Caco-2 (cell line): ENCODE measurements at regions not wholly inside any gene's neighbourhood (a gene's known extent, or its start where the extent isn't known, plus 50 kb on each side); places are given as distances from the start of the nearest gene placed in this dataset.

Experiments
- BruUV-seq: library from RNA; stranded (reverse); fragments of 400-500 nt; replicated peaks from 2 replicates; lab custom pipeline; 2021; lab: Mats Ljungman, UMichigan
- CTCF ChIA-PET: fragments of 300-600 bp; sonication (Branson Sonifier 250); formaldehyde crosslinking; loops from one replicate; lab custom pipeline; 2022; ENCODE audit warnings: antibody characterized with exemption; lab: Charles Lee
- POLR2A ChIA-PET: fragments of 300-600 bp; sonication (Branson Sonifier 250); formaldehyde crosslinking; loops from one replicate; lab custom pipeline; 2022; ENCODE audit warnings: antibody characterized with exemption; lab: Charles Lee
- DNase-seq, 2 experiments: peaks; one replicate each; pipeline versions ENCODE4 v3.0.0 to v3.0.0-alpha.2; 2020 to 2022
- H3K27me3 ChIP-seq: replicated peaks from 2 replicates; pipeline ENCODE4 v1.6.0; 2011; ENCODE audit warnings: low read length; ENCODE audit not compliant: control insufficient read depth, insufficient read depth
- H3K36me3 ChIP-seq: 2 replicates; pipeline ENCODE4 v1.5.1; 2011; ENCODE audit warnings: low read length; ENCODE audit not compliant: control insufficient read depth, insufficient read depth
- H3K4me1 ChIP-seq: fragments of 250-450 bp; sonication (Bioruptor Pico); 2 replicates; pipeline ENCODE4 v1.5.1; 2020; ENCODE audit warnings: mild to moderate bottlenecking
- H3K4me3 ChIP-seq: 2 replicates; pipeline ENCODE4 v1.5.1; 2011; ENCODE audit warnings: low read depth, mild to moderate bottlenecking, control low read depth, low read length
- H3K9me3 ChIP-seq: fragments of 250-450 bp; sonication (Bioruptor Pico); 2 replicates; pipeline ENCODE4 v1.5.1; 2020; ENCODE audit warnings: mild to moderate bottlenecking, moderate library complexity
- H3K27ac Mint-ChIP-seq: one replicate; pipeline ENCODE4 v1.8.0; 2022; ENCODE audit warnings: mixed read lengths; ENCODE audit not compliant: unreplicated experiment
- H3K27me3 Mint-ChIP-seq: one replicate; pipeline ENCODE4 v1.8.0; 2022; ENCODE audit warnings: mixed read lengths; ENCODE audit not compliant: insufficient read depth, unreplicated experiment
- H3K36me3 Mint-ChIP-seq: one replicate; pipeline ENCODE4 v1.8.0; 2022; ENCODE audit warnings: mild to moderate bottlenecking, mixed read lengths; ENCODE audit not compliant: insufficient read depth, unreplicated experiment
- H3K4me1 Mint-ChIP-seq: one replicate; pipeline ENCODE4 v1.8.0; 2022; ENCODE audit warnings: low read depth, mixed read lengths; ENCODE audit not compliant: unreplicated experiment
- H3K4me3 Mint-ChIP-seq: one replicate; pipeline ENCODE4 v1.8.0; 2022; ENCODE audit warnings: mild to moderate bottlenecking, moderate library complexity, mixed read lengths; ENCODE audit not compliant: unreplicated experiment
- H3K9me3 Mint-ChIP-seq: one replicate; pipeline ENCODE4 v1.8.0; 2022; ENCODE audit warnings: mixed read lengths; ENCODE audit not compliant: unreplicated experiment
- CTCF ChIP-seq, 2 experiments: fragments of 200-600 bp in 1 of 2; IDR thresholded peaks; 1 replicate in 1 of 2; 2 replicates in 1 of 2; pipeline versions ENCODE4 v1.5.1 to v1.8.0; 2011 to 2022; ENCODE audit warnings: antibody characterized with exemption in 1 of 2, control low read depth in 1 of 2, inconsistent platforms in 1 of 2, low read depth in 1 of 2, low read length in 1 of 2, mild to moderate bottlenecking in 1 of 2, moderate library complexity in 1 of 2; ENCODE audit not compliant: insufficient read depth in 1 of 2, severe bottlenecking in 1 of 2, unreplicated experiment in 1 of 2
- intact Hi-C: fragments of 100-400 bp; cut with micrococcal nuclease; formaldehyde crosslinking; loops from one replicate; pipeline ENCODE4 v1.10.0; 2022; ENCODE audit not compliant: unreplicated experiment

GRCh38 chr7:45982132-45982531 lies 61.1 kb upstream of the IGFBP3 start:
- Histone ChIP-seq H3K27me3 (no peaks in the 10 kb centered on the region), H3K36me3 (no peaks in the 10 kb centered on the region), H3K4me1 (peaks cover 17% of the 10 kb centered on the region), H3K9me3 (peaks cover 4% of the 10 kb centered on the region; the same call in 1 of the 2 replicates), H3K4me3 (no peak overlapping the region)
- TF ChIP-seq CTCF (IDR thresholded peaks at IDR 0.05; ENCODE audit: insufficient read depth in 1 of 2, low read depth in 1 of 2, low read length in 1 of 2, severe bottlenecking in 1 of 2, unreplicated experiment in 1 of 2) = no peak
- no peaks in the 10 kb centered on the region for H3K36me3 Mint-ChIP-seq
- H3K27me3 Mint-ChIP-seq = no peaks in the 10 kb centered on the region
- POLR2A ChIA-PET = no interaction called here
- peaks cover 9% of the 10 kb centered on the region for H3K9me3 Mint-ChIP-seq
- BruUV-seq = no TSS peak
- intact Hi-C loops = no loop called here
- no peak overlapping the region for H3K27ac Mint-ChIP-seq
- CTCF ChIA-PET = no interaction called here
- H3K4me3 Mint-ChIP-seq = no peak overlapping the region
- H3K4me1 Mint-ChIP-seq = peaks cover 20% of the 10 kb centered on the region
- no peak for DNase-seq

- ChIA-PET POLR2A (no interaction called here), CTCF (no interaction called here)
- Mint-ChIP-seq H3K36me3 (peaks cover 2% of the 10 kb centered on the region), H3K27ac (no peak overlapping the region), H3K4me1 (peaks cover 20% of the 10 kb centered on the region), H3K4me3 (no peak overlapping the region), H3K9me3 (peaks cover 9% of the 10 kb centered on the region), H3K27me3 (no peaks in the 10 kb centered on the region)
- intact Hi-C loops = no loop called here
- peaks cover 21% of the 10 kb centered on the region for H3K4me1 ChIP-seq
- DNase-seq = no peak
- peaks cover 4% of the 10 kb centered on the region; the same call in 1 of the 2 replicates for H3K9me3 ChIP-seq
- no peaks in the 10 kb centered on the region for H3K27me3 ChIP-seq
- no peak overlapping the region for H3K4me3 ChIP-seq
- no TSS peak for BruUV-seq
- TF ChIP-seq CTCF (IDR thresholded peaks at IDR 0.05; ENCODE audit: insufficient read depth in 1 of 2, low read depth in 1 of 2, low read length in 1 of 2, severe bottlenecking in 1 of 2, unreplicated experiment in 1 of 2) = no peak
- no peaks in the 10 kb centered on the region for H3K36me3 ChIP-seq
These were observed 59.9 kb upstream of the IGFBP3 start for GRCh38 chr7:45980973-45981372.

- Mint-ChIP-seq H3K4me3 (no peak overlapping the region), H3K9me3 (peaks cover 9% of the 10 kb centered on the region), H3K27ac (no peak overlapping the region), H3K27me3 (no peaks in the 10 kb centered on the region), H3K4me1 (peaks cover 20% of the 10 kb centered on the region), H3K36me3 (peaks cover 6% of the 10 kb centered on the region)
- no peak for DNase-seq
- POLR2A ChIA-PET = no interaction called here
- Histone ChIP-seq H3K4me3 (no peak overlapping the region), H3K4me1 (peaks cover 21% of the 10 kb centered on the region), H3K36me3 (no peaks in the 10 kb centered on the region), H3K27me3 (no peaks in the 10 kb centered on the region), H3K9me3 (peaks cover 4% of the 10 kb centered on the region; the same call in 1 of the 2 replicates)
- no TSS peak for BruUV-seq
- CTCF ChIA-PET = no interaction called here
- intact Hi-C loops = no loop called here
- no peak for TF ChIP-seq CTCF (IDR thresholded peaks at IDR 0.05; ENCODE audit: insufficient read depth in 1 of 2, low read depth in 1 of 2, low read length in 1 of 2, severe bottlenecking in 1 of 2, unreplicated experiment in 1 of 2)
These were observed 59.3 kb upstream of the IGFBP3 start for GRCh38 chr7:45980181-45980905.
